ENCODE measurements at regions not wholly inside any gene's neighbourhood (a gene's known extent, or its start where the extent isn't known, plus 50 kb on each side); places are given as distances from the start of the nearest gene placed in this dataset.

DNA sequence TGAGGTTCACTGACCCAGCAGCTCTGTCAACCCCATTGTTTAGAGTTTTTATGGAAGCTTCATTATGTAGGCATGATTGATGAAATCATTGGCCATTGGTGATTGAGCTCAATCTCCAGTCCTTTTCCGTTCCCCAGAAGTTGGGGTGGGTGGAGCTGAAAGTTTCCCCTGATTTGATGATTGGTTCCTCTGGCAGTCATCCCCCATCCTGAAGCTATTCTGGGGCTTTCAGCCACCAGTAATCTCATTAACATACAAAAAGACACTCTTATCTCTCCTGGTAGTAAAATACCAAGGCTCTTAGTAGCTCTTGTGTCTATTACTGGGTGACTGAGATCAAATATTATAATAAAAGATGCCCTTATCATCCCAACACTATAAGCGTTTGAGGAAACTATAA lies 67.1 kb downstream of the TANC2 start:
- no peak overlapping the region for H3K4me3 ChIP-seq (ENCODE audit: low read depth, low read length)
- TF ChIP-seq, protein P1, sequence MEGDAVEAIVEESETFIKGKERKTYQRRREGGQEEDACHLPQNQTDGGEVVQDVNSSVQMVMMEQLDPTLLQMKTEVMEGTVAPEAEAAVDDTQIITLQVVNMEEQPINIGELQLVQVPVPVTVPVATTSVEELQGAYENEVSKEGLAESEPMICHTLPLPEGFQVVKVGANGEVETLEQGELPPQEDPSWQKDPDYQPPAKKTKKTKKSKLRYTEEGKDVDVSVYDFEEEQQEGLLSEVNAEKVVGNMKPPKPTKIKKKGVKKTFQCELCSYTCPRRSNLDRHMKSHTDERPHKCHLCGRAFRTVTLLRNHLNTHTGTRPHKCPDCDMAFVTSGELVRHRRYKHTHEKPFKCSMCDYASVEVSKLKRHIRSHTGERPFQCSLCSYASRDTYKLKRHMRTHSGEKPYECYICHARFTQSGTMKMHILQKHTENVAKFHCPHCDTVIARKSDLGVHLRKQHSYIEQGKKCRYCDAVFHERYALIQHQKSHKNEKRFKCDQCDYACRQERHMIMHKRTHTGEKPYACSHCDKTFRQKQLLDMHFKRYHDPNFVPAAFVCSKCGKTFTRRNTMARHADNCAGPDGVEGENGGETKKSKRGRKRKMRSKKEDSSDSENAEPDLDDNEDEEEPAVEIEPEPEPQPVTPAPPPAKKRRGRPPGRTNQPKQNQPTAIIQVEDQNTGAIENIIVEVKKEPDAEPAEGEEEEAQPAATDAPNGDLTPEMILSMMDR (IDR thresholded peaks at IDR 0.05; ENCODE audit: low read depth, low read length), result no peak

DNA sequence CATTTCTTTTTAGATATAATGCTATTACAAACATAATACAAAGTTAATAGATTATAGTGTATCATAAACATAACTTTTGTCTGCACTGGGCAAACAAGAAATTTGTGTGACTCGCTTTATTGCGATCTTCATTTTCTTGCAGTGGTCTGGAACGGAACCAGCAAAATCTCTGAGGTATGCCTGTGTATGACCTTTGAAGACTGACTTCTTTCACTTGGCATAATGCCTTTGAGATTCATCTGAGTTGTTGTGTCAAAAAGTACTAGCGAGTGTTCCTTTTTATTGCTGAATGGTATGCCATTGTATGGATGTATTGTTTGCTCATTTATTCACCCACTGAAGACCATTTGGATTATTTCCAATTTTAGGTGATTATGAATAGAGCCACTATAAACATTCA lies 69.2 kb downstream of the TANC2 start:
- H3K4me3 ChIP-seq (ENCODE audit: low read depth, low read length), result no peak overlapping the region
- TF ChIP-seq, protein P1 (IDR thresholded peaks at IDR 0.05; ENCODE audit: low read depth, low read length), result no peak

DNA sequence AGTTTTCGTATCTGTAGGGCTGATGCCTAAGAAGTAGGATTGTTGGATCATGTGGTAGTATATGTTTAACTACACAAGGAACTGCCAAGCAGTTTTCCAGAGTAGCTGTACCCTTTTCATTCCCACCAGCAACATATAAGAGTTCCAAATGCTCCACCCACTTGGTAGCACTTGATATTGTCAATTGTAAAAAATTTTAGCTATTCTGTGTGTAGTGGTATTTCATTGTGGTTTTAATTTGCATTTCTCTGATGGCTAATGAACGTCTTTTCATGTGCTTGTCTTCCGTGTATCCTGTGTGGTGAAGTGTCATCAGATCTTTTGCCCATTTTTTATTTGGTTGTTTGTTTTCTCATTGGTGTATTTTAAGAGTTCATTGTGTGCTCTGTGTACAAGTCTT lies 69.7 kb downstream of the TANC2 start:
- TF ChIP-seq, protein P1 (IDR thresholded peaks at IDR 0.05; ENCODE audit: low read depth, low read length), result no peak

DNA sequence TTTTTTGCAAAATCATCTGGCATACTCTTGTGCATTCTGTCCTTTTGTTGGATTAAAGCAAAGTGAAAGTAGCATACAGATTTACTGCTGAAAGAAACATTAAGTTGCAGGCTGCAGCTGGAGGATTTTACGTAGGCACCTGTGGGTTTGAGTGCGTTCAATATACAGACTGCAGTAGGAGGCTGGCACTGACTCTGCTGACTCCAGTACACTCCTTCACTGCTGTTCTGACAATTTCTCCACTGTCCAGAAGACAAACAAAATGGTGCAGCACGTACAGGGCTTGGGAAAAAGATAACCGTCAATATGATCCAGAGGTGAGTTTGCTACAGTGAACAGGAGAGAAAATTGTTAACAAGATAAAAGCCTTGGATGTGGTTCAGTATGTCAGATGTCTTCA lies 73.3 kb downstream of the TANC2 start:
- H3K4me3 ChIP-seq (ENCODE audit: low read depth, low read length), result peak overlapping the region; percentile 32

More for the DNA sequence above, 69.7 kb downstream of the TANC2 start:
- no peak overlapping the region for H3K4me3 ChIP-seq (ENCODE audit: low read depth, low read length)

DNA sequence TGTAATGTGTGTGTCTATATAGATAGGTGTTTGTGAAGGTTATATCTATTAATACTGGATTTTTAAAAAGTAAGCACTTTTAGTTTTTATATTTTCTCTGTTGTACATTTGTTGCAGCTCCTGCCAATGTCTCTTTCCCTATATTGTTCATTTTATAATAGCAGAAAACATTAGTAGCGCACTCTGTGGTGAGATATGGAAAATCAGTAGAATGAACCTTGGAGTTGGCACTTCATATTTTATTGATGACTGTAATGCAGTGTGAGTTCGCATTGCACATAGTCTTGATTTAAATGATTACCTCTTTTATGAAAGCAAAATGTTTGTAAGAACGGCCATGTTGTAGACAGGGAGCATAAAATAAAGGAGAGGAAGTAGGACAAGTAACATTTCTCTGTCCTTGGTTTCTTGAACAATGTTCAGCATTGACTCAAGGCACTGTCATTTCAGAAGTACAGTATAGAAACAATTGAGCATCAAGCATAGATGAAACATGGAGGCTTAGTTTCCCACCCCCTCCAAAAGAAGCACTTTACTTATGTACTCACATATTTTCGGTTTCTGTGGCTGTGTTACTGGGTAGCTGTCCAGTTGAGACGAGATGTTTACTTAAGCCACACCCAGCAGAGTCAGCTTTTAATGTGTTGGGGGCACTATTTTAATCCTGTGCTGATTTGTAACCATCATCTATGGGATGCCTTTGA lies 74.0 kb downstream of the TANC2 start:
- TF ChIP-seq, protein P1 (IDR thresholded peaks at IDR 0.05; ENCODE audit: low read depth, low read length), result no peak
- peak overlapping the region; percentile 32 for H3K4me3 ChIP-seq (ENCODE audit: low read depth, low read length)

More for the DNA sequence above, 73.3 kb downstream of the TANC2 start:
- TF ChIP-seq, protein P1 (IDR thresholded peaks at IDR 0.05; ENCODE audit: low read depth, low read length), result no peak

DNA sequence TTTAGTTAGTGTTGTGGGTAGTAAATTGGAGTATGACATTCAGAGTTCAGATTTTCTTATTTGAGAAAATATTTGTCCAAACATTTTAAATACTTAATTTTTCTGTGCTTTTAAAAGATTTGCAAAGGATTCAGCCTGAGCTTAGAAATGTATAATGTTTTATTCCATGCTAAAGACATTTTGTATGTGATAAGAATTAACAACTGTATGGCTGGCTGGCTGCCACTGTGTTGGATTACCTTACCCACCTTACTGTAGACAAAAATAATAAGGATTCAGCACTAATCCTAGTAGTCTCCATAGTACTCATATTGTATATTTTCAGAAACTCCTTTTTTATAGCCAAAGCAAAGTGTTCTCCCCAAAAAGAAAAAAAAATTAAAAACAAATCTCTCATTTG lies 74.8 kb downstream of the TANC2 start:
- H3K4me3 ChIP-seq (ENCODE audit: low read depth, low read length), result no peak overlapping the region
- TF ChIP-seq, protein P1 (IDR thresholded peaks at IDR 0.05; ENCODE audit: low read depth, low read length), result no peak

DNA sequence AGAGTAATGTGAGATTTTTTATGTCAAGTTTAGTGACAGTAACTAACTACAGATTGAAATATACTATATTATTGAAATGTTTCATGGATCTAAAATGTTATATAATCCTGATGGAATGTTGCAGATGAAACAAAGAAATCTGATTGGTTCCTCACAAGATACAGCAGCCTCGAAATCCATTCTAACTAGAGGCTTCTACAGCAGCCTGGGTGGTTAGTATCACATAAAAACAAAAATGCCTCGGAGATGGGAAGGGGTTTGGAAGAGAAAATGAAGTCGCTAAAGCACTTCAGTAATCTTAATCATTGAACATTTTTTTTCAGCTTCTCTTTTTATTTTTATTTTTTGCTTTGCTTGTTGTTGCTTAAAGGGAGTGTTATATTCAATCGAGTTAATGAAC lies 75.2 kb downstream of the TANC2 start:
- no peak overlapping the region for H3K4me3 ChIP-seq (ENCODE audit: low read depth, low read length)
- TF ChIP-seq, protein P1 (IDR thresholded peaks at IDR 0.05; ENCODE audit: low read depth, low read length), result no peak

Measured in WI38 (cell line).